ENCODE measurements at regions not wholly inside any gene's neighbourhood (a gene's known extent, or its start where the extent isn't known, plus 50 kb on each side); places are given as distances from the start of the nearest gene placed in this dataset.

- no peak overlapping the region for H3K27ac ChIP-seq (replicated peaks)
- peak in 1 of 2 experiments; percentile 9 for DNase-seq (ENCODE audit: low read depth in 1 of 2, low spot score in 1 of 2)
- H3K27me3 ChIP-seq (ENCODE audit: insufficient read depth, poor library complexity, severe bottlenecking) = no peaks in the 10 kb centered on the region
- no peak overlapping the region for H3K4me3 ChIP-seq (replicated peaks; ENCODE audit: insufficient read depth, low read length)
- TF ChIP-seq CTCF (IDR thresholded peaks at IDR 0.05; ENCODE audit: insufficient read depth, low read length) (no peak), GABPA (IDR thresholded peaks at IDR 0.05; ENCODE audit: low read depth) (no peak), REST (IDR thresholded peaks at IDR 0.05; ENCODE audit: insufficient replicate concordance, low read depth) (no peak), POLR2AphosphoS5 (IDR thresholded peaks at IDR 0.05; ENCODE audit: low read depth) (no peak), SPI1 (IDR thresholded peaks at IDR 0.05; ENCODE audit: borderline replicate concordance, low read depth) (no peak)
These were observed 230.4 kb upstream of the HS6ST1 start for GRCh38 chr2:128549094-128549493.

- H3K27me3 ChIP-seq (ENCODE audit: insufficient read depth, poor library complexity, severe bottlenecking) = no peaks in the 10 kb centered on the region
- no peak overlapping the region for H3K27ac ChIP-seq (replicated peaks)
- no peak overlapping the region for H3K4me3 ChIP-seq (replicated peaks; ENCODE audit: insufficient read depth, low read length)
- TF ChIP-seq REST (IDR thresholded peaks at IDR 0.05; ENCODE audit: insufficient replicate concordance, low read depth) = no peak
- no peak for TF ChIP-seq GABPA (IDR thresholded peaks at IDR 0.05; ENCODE audit: low read depth)
- no peak for TF ChIP-seq SPI1 (IDR thresholded peaks at IDR 0.05; ENCODE audit: borderline replicate concordance, low read depth)
- no peak for TF ChIP-seq CTCF (IDR thresholded peaks at IDR 0.05; ENCODE audit: insufficient read depth, low read length)
- TF ChIP-seq POLR2AphosphoS5 (IDR thresholded peaks at IDR 0.05; ENCODE audit: low read depth) = no peak
- no peak for DNase-seq (ENCODE audit: low read depth in 1 of 2, low spot score in 1 of 2)
These were observed 231.1 kb upstream of the HS6ST1 start for GRCh38 chr2:128549646-128550260.

- no peak for TF ChIP-seq POLR2AphosphoS5 (IDR thresholded peaks at IDR 0.05; ENCODE audit: low read depth)
- TF ChIP-seq REST (IDR thresholded peaks at IDR 0.05; ENCODE audit: insufficient replicate concordance, low read depth) = no peak
- no peak for TF ChIP-seq SPI1 (IDR thresholded peaks at IDR 0.05; ENCODE audit: borderline replicate concordance, low read depth)
- TF ChIP-seq GABPA (IDR thresholded peaks at IDR 0.05; ENCODE audit: low read depth) = no peak
- TF ChIP-seq CTCF (IDR thresholded peaks at IDR 0.05; ENCODE audit: insufficient read depth, low read length) = no peak
- no peak overlapping the region for H3K4me3 ChIP-seq (replicated peaks; ENCODE audit: insufficient read depth, low read length)
- no peak overlapping the region for H3K27ac ChIP-seq (replicated peaks)
These were observed 231.7 kb upstream of the HS6ST1 start for GRCh38 chr2:128550389-128550788.

More at GRCh38 chr2:128550389-128550788, 231.7 kb upstream of the HS6ST1 start:
- DNase-seq (ENCODE audit: low read depth in 1 of 2, low spot score in 1 of 2) = no peak
- H3K27me3 ChIP-seq (ENCODE audit: insufficient read depth, poor library complexity, severe bottlenecking) = no peaks in the 10 kb centered on the region

Measured in HL-60 (cell line).